Loucy (cell line): ENCODE measurements at regions not wholly inside any gene's neighbourhood (a gene's known extent, or its start where the extent isn't known, plus 50 kb on each side); places are given as distances from the start of the nearest gene placed in this dataset.

Experiments
- H2AFZ ChIP-seq: fragments of 200-600 bp; sonication (generic); 2 replicates; pipeline ENCODE4 v1.6.0; 2016; ENCODE audit warnings: antibody characterized with exemption, mild to moderate bottlenecking, low read length, moderate library complexity
- H3F3A ChIP-seq: fragments of 200-600 bp; 2 replicates; pipeline ENCODE4 v1.6.0; 2016; ENCODE audit warnings: antibody characterized with exemption, low read depth, mild to moderate bottlenecking
- H3K27me3 ChIP-seq: fragments of 200-600 bp; sonication (generic); 2 replicates; pipeline ENCODE4 v1.6.1; 2014; ENCODE audit warnings: low read length, mild to moderate bottlenecking; ENCODE audit not compliant: insufficient read depth, poor library complexity, severe bottlenecking
- H3K36me3 ChIP-seq: fragments of 200-600 bp; sonication (generic); 2 replicates; pipeline ENCODE4 v1.6.1; 2016; ENCODE audit warnings: low read length; ENCODE audit not compliant: insufficient read depth
- H3K4me1 ChIP-seq: fragments of 200-600 bp; sonication (generic); 2 replicates; pipeline ENCODE4 v1.5.1; 2014; ENCODE audit warnings: low read length, mild to moderate bottlenecking; ENCODE audit not compliant: insufficient read depth, poor library complexity, severe bottlenecking
- H3K4me2 ChIP-seq: fragments of 200-600 bp; sonication (generic); 2 replicates; pipeline ENCODE4 v1.6.0; 2014; ENCODE audit warnings: antibody characterized with exemption, low read length, low read depth, mild to moderate bottlenecking; ENCODE audit not compliant: poor library complexity, severe bottlenecking
- H3K4me3 ChIP-seq: fragments of 200-600 bp; sonication (generic); 2 replicates; pipeline ENCODE4 v1.5.1; 2014; ENCODE audit warnings: low read length, mild to moderate bottlenecking, mixed read lengths; ENCODE audit not compliant: poor library complexity, severe bottlenecking
- H3K79me2 ChIP-seq: fragments of 200-600 bp; sonication (generic); 2 replicates; pipeline ENCODE4 v1.6.1; 2014; ENCODE audit warnings: low read length; ENCODE audit not compliant: insufficient read depth
- H3K9ac ChIP-seq: fragments of 200-600 bp; sonication (generic); 2 replicates; pipeline ENCODE4 v1.6.0; 2014; ENCODE audit warnings: mild to moderate bottlenecking, low read depth, low read length, moderate library complexity; ENCODE audit not compliant: poor library complexity, severe bottlenecking
- H3K9me2 ChIP-seq: fragments of 200-600 bp; sonication (generic); replicated peaks from 2 replicates; pipeline ENCODE4 v1.6.1; 2016; ENCODE audit warnings: low read depth, low read length, mixed read lengths
- H3K9me3 ChIP-seq: fragments of 200-600 bp; sonication (generic); 2 replicates; pipeline ENCODE4 v1.6.1; 2014; ENCODE audit warnings: mild to moderate bottlenecking, antibody characterized with exemption, low read length, low read depth; ENCODE audit not compliant: insufficient read depth
- H4K20me1 ChIP-seq: fragments of 200-600 bp; sonication (generic); 2 replicates; pipeline ENCODE4 v1.6.0; 2014; ENCODE audit warnings: antibody characterized with exemption, low read length, mild to moderate bottlenecking; ENCODE audit not compliant: insufficient read depth, poor library complexity, severe bottlenecking
- CTCF ChIP-seq: fragments of 200-600 bp; sonication (generic); conservative IDR thresholded peaks from 2 replicates; pipeline ENCODE4 v1.5.1; 2014; ENCODE audit warnings: mild to moderate bottlenecking, antibody characterized with exemption, low read length
- EZH2phosphoT487 ChIP-seq: fragments of 200-600 bp; IDR thresholded peaks from 2 replicates; pipeline ENCODE4 v1.6.1; 2018; ENCODE audit warnings: antibody characterized with exemption, mild to moderate bottlenecking, moderate library complexity, borderline replicate concordance

- Histone ChIP-seq H3K79me2 (no peaks in the 10 kb centered on the region), H4K20me1 (no peaks in the 10 kb centered on the region), H3K9me2 (no peaks in the 10 kb centered on the region), H3K36me3 (no peaks in the 10 kb centered on the region), H3K27me3 (no peaks in the 10 kb centered on the region), H2AFZ (no peak overlapping the region), H3K9ac (no peak overlapping the region), H3K4me3 (no peak overlapping the region), H3K4me2 (no peak overlapping the region), H3K9me3 (no peaks in the 10 kb centered on the region), H3K4me1 (no peaks in the 10 kb centered on the region), H3F3A (no peaks in the 10 kb centered on the region)
- no peak for TF ChIP-seq CTCF
- TF ChIP-seq EZH2phosphoT487, result no peak
These were observed 85.4 kb upstream of the ZEB2 start for GRCh38 chr2:144605231-144605840.

- Histone ChIP-seq H3K4me3 (no peak overlapping the region), H3K4me1 (no peaks in the 10 kb centered on the region), H3F3A (no peaks in the 10 kb centered on the region), H3K79me2 (no peaks in the 10 kb centered on the region), H3K4me2 (no peak overlapping the region), H3K9me2 (no peaks in the 10 kb centered on the region), H3K27me3 (no peaks in the 10 kb centered on the region), H4K20me1 (no peaks in the 10 kb centered on the region), H2AFZ (no peak overlapping the region), H3K36me3 (no peaks in the 10 kb centered on the region), H3K9ac (no peak overlapping the region), H3K9me3 (no peaks in the 10 kb centered on the region)
- TF ChIP-seq CTCF (no peak), EZH2phosphoT487 (no peak)
These were observed 83.4 kb upstream of the ZEB2 start for GRCh38 chr2:144603334-144603733.

- H3K27me3 ChIP-seq, result no peaks in the 10 kb centered on the region
- H4K20me1 ChIP-seq, result no peaks in the 10 kb centered on the region
- H3K4me3 ChIP-seq, result no peak overlapping the region
- H3K9ac ChIP-seq, result no peak overlapping the region
- TF ChIP-seq EZH2phosphoT487 (no peak), CTCF (no peak)
- no peaks in the 10 kb centered on the region for H3K36me3 ChIP-seq
- H3K4me1 ChIP-seq, result peaks cover 22% of the 10 kb centered on the region
- no peaks in the 10 kb centered on the region for H3F3A ChIP-seq
- H2AFZ ChIP-seq, result no peak overlapping the region
- H3K9me2 ChIP-seq, result no peaks in the 10 kb centered on the region
- no peaks in the 10 kb centered on the region for H3K79me2 ChIP-seq
- H3K4me2 ChIP-seq, result no peak overlapping the region
- H3K9me3 ChIP-seq, result no peaks in the 10 kb centered on the region
These were observed 79.0 kb upstream of the ZEB2 start for GRCh38 chr2:144598906-144599305.
